ENCODE measurements at regions not wholly inside any gene's neighbourhood (a gene's known extent, or its start where the extent isn't known, plus 50 kb on each side); places are given as distances from the start of the nearest gene placed in this dataset.
"Not testable (repeated sequence)": the region's sequence is repeated elsewhere in the genome, so short reads cannot be mapped to it uniquely, and the experiment has no call there.

- no peak for DNase-seq (ENCODE audit: low spot score)
Measured at GRCh38 chr3:153551536-153552285, 389.7 kb downstream of the RAP2B start.

- no peak for DNase-seq (ENCODE audit: low spot score)
Measured at GRCh38 chr3:153552887-153553604, 391.0 kb downstream of the RAP2B start.

- DNase-seq (ENCODE audit: low spot score): no peak
Measured at GRCh38 chr3:153553605-153553945, 391.5 kb downstream of the RAP2B start.

- DNase-seq (ENCODE audit: low spot score): no peak
Measured at GRCh38 chr3:153555919-153556318, 393.9 kb downstream of the RAP2B start.

- DNase-seq (ENCODE audit: low spot score): not testable (repeated sequence)
Measured at GRCh38 chr3:153559366-153559765, 397.3 kb downstream of the RAP2B start.

- DNase-seq (ENCODE audit: low spot score): no peak
Measured at GRCh38 chr3:153567011-153567410, 405.0 kb downstream of the RAP2B start.

- no peak for DNase-seq (ENCODE audit: low spot score)
Measured at GRCh38 chr3:153567556-153567955, 405.5 kb downstream of the RAP2B start.

GRCh38 chr3:153570481-153570880, 408.5 kb downstream of the RAP2B start:
- DNase-seq (ENCODE audit: low spot score): not testable (repeated sequence)

- no peak for DNase-seq (ENCODE audit: low spot score)
Measured at GRCh38 chr3:153572165-153572564, 410.1 kb downstream of the RAP2B start.

GRCh38 chr3:153572654-153573053, 410.6 kb downstream of the RAP2B start:
- DNase-seq (ENCODE audit: low spot score): no peak

- DNase-seq (ENCODE audit: low spot score): no peak
Measured at GRCh38 chr3:153573481-153573880, 411.5 kb downstream of the RAP2B start.

- DNase-seq (ENCODE audit: low spot score): no peak
Measured at GRCh38 chr3:153574445-153574844, 412.4 kb downstream of the RAP2B start.

- no peak for DNase-seq (ENCODE audit: low spot score)
Measured at GRCh38 chr3:153577059-153577736, 415.2 kb downstream of the RAP2B start.

GRCh38 chr3:153578046-153578445, 416.0 kb downstream of the RAP2B start:
- DNase-seq (ENCODE audit: low spot score): no peak

GRCh38 chr3:153590051-153590450, 428.0 kb downstream of the RAP2B start:
- no peak for DNase-seq (ENCODE audit: low spot score)

GRCh38 chr3:153591561-153592245, 429.7 kb downstream of the RAP2B start:
- DNase-seq (ENCODE audit: low spot score): no peak

GRCh38 chr3:153595186-153595815, 433.3 kb downstream of the RAP2B start:
- DNase-seq (ENCODE audit: low spot score): no peak

- DNase-seq (ENCODE audit: low spot score): no peak
Measured at GRCh38 chr3:153596401-153596800, 434.4 kb downstream of the RAP2B start.

- DNase-seq (ENCODE audit: low spot score): no peak
Measured at GRCh38 chr3:153599685-153600084, 437.7 kb downstream of the RAP2B start.

GRCh38 chr3:153600896-153601295, 438.9 kb downstream of the RAP2B start:
- DNase-seq (ENCODE audit: low spot score): no peak

GRCh38 chr3:153601374-153601853, 439.4 kb downstream of the RAP2B start:
- no peak for DNase-seq (ENCODE audit: low spot score)

- no peak for DNase-seq (ENCODE audit: low spot score)
Measured at GRCh38 chr3:153602801-153603200, 440.8 kb downstream of the RAP2B start.

Data from germinal center (tissue), 1 donor.